Upper lobe of right lung (tissue), 1 donor: ENCODE measurements at regions not wholly inside any gene's neighbourhood (a gene's known extent, or its start where the extent isn't known, plus 50 kb on each side); places are given as distances from the start of the nearest gene placed in this dataset.

Source experiments
- ATAC-seq: fragments of 200-7000 bp; cut with Tn5 transposase; one replicate; pipeline ENCODE4 v1.9.1; 2020; ENCODE audit warnings: mild to moderate bottlenecking, moderate library complexity
- DNase-seq: peaks from one replicate; pipeline ENCODE4 v3.0.0-alpha.2; 2020
- H3K27ac ChIP-seq: fragments of 200-600 bp; one replicate; pipeline ENCODE4 v1.8.0; 2022
- H3K27me3 ChIP-seq: fragments of 200-600 bp; one replicate; pipeline ENCODE4 v1.8.0; 2022; ENCODE audit warnings: mild to moderate bottlenecking
- H3K36me3 ChIP-seq: fragments of 200-600 bp; one replicate; pipeline ENCODE4 v1.8.0; 2022
- H3K4me1 ChIP-seq: fragments of 200-600 bp; one replicate; pipeline ENCODE4 v1.8.0; 2022
- H3K4me3 ChIP-seq: fragments of 200-600 bp; one replicate; pipeline ENCODE4 v1.8.0; 2022; ENCODE audit warnings: mild to moderate bottlenecking
- H3K9me3 ChIP-seq: fragments of 200-600 bp; one replicate; pipeline ENCODE4 v1.8.0; 2022
- CTCF ChIP-seq: fragments of 200-600 bp; IDR thresholded peaks from one replicate; pipeline ENCODE4 v1.8.0; 2022; ENCODE audit warnings: antibody characterized with exemption
- intact Hi-C: fragments of 100-400 bp; cut with DNase I; formaldehyde crosslinking; loops from one replicate; pipeline ENCODE4 v1.11.0; 2022
- donor health status: DM: no; HTN: yes; CAD: no; lungs with severe emphysema.

- no peak for DNase-seq
- Histone ChIP-seq H3K27me3 (no peaks in the 10 kb centered on the region), H3K4me1 (no peaks in the 10 kb centered on the region), H3K4me3 (no peak overlapping the region), H3K27ac (no peak overlapping the region), H3K36me3 (no peaks in the 10 kb centered on the region), H3K9me3 (no peaks in the 10 kb centered on the region)
- intact Hi-C loops, result no loop called here
- TF ChIP-seq CTCF, result no peak
- ATAC-seq, result no peak
Measured at GRCh38 chr12:34212651-34213050, 190.4 kb downstream of the ALG10 start.

GRCh38 chr12:34214011-34214410, 191.7 kb downstream of the ALG10 start:
- intact Hi-C loops, result no loop called here
- DNase-seq, result no peak

GRCh38 chr12:34215213-34215892, 193.1 kb downstream of the ALG10 start:
- H3K4me1 ChIP-seq, result no peaks in the 10 kb centered on the region
- H3K9me3 ChIP-seq, result no peaks in the 10 kb centered on the region
- TF ChIP-seq CTCF, result no peak
- ATAC-seq (no peak), DNase-seq (no peak)
- intact Hi-C loops, result no loop called here
- H3K27me3 ChIP-seq, result peaks cover 5% of the 10 kb centered on the region
- no peak overlapping the region for H3K27ac ChIP-seq
- no peaks in the 10 kb centered on the region for H3K36me3 ChIP-seq
- H3K4me3 ChIP-seq, result no peak overlapping the region

More at GRCh38 chr12:34214011-34214410, 191.7 kb downstream of the ALG10 start:
- ATAC-seq, result no peak
- Histone ChIP-seq H3K4me3 (no peak overlapping the region), H3K9me3 (no peaks in the 10 kb centered on the region), H3K36me3 (no peaks in the 10 kb centered on the region), H3K4me1 (no peaks in the 10 kb centered on the region), H3K27me3 (peaks cover 5% of the 10 kb centered on the region), H3K27ac (no peak overlapping the region)
- no peak for TF ChIP-seq CTCF

GRCh38 chr12:34215893-34216285, 193.6 kb downstream of the ALG10 start:
- ATAC-seq, result no peak
- no peak for DNase-seq
- Histone ChIP-seq H3K4me1 (no peaks in the 10 kb centered on the region), H3K27ac (no peak overlapping the region), H3K4me3 (no peak overlapping the region), H3K27me3 (peaks cover 5% of the 10 kb centered on the region), H3K36me3 (no peaks in the 10 kb centered on the region), H3K9me3 (no peaks in the 10 kb centered on the region)
- no peak for TF ChIP-seq CTCF
- intact Hi-C loops, result no loop called here

GRCh38 chr12:34217660-34218059, 195.4 kb downstream of the ALG10 start:
- H3K27ac ChIP-seq, result no peak overlapping the region
- H3K4me1 ChIP-seq, result no peaks in the 10 kb centered on the region
- H3K36me3 ChIP-seq, result no peaks in the 10 kb centered on the region
- no peak overlapping the region for H3K4me3 ChIP-seq
- peaks cover 5% of the 10 kb centered on the region for H3K27me3 ChIP-seq
- DNase-seq (no peak), ATAC-seq (no peak)
- no peak for TF ChIP-seq CTCF
- H3K9me3 ChIP-seq, result no peaks in the 10 kb centered on the region
- intact Hi-C loops, result no loop called here
